ENCODE measurements at regions not wholly inside any gene's neighbourhood (a gene's known extent, or its start where the extent isn't known, plus 50 kb on each side); places are given as distances from the start of the nearest gene placed in this dataset.
A peak's percentile ranks its signal among the peaks of the same experiment; 100 is the strongest.
"Not testable (repeated sequence)": the region's sequence is repeated elsewhere in the genome, so short reads cannot be mapped to it uniquely, and the experiment has no call there.

DNA sequence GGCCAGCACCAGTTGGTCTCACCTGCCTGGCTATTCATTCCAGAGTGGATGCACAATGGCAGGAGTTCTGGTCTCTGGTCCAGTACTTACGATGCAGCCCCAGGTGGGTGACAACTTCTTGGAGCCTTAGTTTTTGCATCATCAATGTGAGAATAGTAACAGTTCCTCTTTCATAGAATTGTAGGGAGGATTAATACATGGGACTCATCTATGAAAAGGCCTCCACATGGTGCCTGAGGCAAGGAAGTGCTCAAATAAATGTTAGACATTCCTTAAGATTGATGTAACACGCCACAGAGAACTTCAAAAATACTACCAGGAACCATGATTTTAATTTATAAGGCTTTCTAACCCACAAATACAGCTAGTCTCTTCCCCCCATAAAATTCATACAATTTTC lies 120.1 kb upstream of the CHST15 start:
- no peak for DNase-seq (ENCODE audit: low spot score)

DNA sequence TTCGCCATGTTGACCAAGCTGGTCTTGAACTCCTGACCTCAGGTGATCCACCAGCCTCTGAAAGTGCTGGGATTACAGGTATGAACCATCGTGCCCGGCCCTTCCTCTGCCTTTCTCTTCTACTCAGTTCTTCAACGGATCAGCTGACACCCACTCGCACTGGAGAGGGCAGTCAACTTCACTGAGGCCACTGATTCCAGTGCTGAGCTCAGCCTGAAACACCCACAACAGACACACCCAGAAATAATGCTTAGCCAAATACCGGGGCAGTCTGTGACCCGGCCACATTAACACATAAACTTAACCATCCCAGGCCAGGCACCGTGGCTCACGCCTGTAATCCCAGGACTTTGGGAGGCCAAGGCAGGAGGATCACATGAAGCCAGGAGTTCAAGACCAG lies 119.3 kb upstream of the CHST15 start:
- no peak for DNase-seq (ENCODE audit: low spot score)

DNA sequence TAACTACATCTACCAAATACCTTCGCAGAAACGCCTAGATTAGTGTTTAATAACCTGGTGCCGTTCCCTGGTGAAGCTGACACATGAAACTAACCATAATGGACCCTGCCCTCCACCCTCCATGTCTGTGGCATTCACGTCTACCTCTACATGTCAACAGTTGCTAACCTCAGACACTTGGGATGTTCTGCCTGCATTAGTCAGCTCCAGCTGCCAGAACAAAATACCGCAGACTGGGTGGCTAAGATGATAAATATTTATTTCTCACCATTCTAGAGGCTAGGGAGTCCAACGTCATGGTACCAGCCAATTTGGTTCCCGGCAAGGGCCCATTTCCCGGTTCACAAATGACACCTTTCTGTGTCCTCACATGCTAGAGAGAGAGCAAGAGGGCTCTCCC lies 118.5 kb upstream of the CHST15 start:
- no peak for DNase-seq (ENCODE audit: low spot score)

DNA sequence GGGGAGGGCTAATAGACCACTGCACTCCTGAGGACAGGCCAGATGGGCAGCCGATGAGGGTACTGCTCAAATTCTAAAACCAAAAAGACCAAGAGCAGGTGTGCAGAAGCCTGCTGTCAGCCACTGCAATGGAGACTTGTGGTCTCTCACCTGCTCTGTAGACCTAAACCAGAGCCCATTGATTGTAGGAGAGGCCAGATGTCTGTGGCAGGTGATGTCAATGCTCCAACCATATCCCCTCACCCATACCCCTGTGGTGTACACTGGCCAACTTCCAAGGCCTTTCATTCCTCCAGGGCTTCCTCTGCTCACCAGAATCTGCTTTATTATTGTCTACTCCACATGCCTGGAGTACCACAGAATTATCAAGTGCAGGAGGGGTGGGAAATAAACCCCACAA lies 116.9 kb upstream of the CHST15 start:
- DNase-seq (ENCODE audit: low spot score) = no peak

DNA sequence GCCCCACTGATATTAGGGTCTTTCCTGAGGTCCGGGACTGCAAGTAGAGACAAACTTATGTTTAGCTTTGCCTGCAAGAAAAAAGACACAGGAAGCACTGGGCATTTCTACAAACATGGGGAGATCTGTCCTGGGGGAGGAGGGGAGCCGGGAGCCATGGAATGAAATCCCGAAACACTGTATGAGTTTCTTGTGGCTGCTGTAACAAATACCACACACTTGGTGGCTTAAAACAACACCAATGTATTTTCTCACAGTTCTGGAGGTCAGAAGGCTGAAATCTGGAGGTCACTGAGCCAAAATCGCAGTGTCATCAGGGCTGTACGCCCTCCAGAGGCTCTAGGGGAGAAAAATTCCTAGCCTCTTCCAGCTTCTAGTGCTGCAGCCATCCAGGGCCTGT lies 114.0 kb upstream of the CHST15 start:
- no peak for DNase-seq (ENCODE audit: low spot score)

DNA sequence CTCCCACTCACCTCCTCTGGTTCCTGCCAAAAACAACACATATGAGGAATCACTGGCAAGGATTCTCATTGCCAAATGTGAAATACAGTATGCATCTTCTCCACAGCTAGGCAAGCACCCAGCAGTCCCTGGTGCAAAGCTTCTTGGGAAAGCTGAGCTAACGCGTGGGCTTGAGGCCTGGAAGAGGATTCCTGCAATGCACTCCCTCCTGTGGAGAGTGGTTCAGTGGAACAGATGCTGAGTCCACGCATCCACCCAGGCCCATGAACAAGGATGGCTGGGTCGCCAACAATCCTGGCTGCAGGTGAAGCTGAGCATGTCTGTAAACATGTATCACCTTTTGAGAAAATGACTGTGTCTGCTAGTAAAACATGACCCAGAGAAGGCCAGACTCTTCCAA lies 113.2 kb upstream of the CHST15 start:
- no peak for DNase-seq (ENCODE audit: low spot score)

DNA sequence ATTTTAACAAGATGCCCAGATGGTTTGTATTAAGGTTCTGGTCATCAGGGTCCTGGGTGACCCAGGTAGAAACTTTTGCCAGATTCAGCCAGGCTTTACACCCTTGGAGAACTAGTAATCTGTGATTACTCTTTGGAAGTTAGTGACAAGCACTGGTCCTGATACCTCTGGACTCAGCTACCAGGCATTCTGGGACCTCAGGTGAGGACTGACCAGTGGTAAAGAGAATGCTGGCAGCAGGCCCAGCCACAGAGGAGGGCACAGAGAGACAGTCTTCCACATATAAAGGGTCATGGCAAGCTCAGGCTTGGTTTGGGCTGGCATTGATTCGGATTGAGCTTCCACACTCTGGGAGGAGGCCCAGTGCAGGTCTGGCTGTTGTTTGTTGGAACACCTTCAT lies 112.0 kb upstream of the CHST15 start:
- no peak for DNase-seq (ENCODE audit: low spot score)

DNA sequence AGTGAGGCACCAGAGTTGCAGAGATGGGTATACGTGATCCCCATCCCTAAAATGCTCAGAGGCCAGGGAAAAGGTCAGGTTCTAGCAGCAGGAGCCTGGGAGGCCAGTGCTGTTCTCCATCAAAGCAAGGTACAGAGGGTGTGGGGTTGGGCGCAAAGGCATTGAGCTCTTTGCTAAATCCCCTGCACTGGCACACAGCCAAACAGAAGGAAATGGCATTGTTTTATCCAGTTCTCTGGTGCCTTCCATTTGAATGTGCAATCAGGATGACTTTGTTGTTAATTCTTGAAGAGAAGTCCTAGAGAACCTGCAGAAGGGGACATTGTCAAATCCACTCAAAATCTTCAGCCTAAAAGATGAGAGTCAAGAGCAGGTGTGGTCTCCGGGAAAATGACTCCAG lies 111.3 kb upstream of the CHST15 start:
- DNase-seq (ENCODE audit: low spot score) = no peak

DNA sequence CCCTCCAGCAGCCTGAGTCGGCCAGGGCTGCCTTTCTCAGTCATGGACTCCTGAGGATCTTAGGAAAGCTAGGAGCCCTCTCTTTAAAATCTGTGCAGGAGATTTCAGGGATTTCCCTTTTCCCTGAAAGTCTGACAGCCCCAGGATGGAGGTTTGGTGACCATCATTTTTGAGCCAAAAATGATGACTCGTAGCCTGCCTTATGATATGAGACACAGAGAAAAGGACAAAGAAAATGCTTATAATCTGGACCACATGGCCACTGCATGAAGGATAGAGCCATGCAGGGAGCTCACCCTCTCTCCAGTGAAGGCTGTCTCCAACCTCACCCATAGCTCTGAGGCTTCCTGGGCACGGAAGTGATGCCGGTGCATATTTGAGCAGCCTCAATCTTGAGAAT lies 106.6 kb upstream of the CHST15 start:
- DNase-seq (ENCODE audit: low spot score) = no peak

DNA sequence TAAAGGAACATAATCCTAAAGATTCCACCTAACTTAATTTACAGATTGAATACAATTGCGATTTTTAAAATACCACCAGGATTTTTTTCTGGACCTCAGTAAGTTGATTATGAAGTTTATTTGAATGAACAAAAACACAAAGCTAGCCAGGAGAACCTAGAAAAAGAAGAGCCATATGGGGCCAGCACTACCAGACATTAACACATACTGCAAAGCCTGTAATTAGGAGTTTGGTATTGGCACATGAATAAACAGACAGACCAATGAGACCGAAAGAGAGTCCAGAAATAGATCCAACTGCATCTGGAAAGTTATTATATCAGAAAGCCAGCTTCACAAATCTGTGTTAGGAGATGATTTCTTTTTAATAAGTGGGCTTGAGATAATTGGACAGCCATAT lies 105.5 kb upstream of the CHST15 start:
- DNase-seq (ENCODE audit: low spot score) = no peak

DNA sequence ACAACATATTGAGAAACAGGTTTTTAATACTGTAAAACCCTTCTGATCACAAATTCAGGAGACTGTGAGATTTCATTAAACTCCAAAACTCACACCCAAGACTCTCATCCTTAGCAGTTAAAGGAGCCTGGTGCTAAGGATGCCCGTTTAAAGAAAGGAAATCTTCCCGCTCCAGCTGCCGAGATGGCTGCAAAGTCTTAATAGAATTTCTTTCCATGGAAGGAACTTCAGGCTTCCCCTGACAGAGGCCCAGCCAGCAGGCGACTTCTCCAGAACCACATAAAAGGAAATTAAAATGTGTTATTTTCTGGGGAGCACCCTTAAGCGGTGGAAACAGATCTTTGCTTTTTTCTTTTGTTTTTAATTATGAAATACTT lies 104.7 kb upstream of the CHST15 start:
- DNase-seq (ENCODE audit: low spot score) = no peak

DNA sequence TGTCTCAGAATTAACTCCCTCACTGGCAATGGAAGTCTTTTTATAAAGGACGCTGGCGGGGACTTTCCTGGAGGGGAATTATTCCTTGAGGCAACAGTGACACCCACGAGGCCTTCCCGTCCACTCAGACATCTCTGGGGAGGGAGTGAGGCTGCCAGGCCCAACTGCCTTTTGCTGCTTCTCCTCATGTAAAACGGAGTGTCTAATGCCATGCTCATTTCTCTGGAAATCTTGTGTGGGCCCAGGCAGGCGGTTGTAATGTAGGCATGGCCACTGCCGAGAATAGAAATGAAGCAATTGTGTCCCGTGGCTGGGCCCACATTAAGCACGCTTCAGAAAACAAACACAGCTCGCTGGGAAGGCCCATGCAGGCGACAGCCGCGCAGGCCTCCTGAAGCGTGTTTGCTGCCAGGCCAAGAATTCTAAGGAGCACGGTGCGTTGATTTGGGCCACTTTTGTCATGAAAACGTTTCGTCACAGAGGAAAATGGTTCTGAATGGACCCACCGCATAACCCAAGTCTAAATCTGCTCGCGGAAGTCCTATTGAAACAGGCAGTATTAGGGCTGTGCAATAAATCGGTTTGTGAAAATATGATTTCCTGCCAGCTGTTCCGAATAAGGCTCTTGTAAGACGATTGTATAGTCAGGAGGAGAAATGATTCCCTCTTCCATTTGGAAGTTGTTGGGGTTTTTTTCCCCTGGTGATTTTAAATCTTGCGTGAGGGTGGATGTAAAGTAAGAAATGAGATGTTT lies 104.2 kb upstream of the CHST15 start:
- no peak for DNase-seq (ENCODE audit: low spot score)

DNA sequence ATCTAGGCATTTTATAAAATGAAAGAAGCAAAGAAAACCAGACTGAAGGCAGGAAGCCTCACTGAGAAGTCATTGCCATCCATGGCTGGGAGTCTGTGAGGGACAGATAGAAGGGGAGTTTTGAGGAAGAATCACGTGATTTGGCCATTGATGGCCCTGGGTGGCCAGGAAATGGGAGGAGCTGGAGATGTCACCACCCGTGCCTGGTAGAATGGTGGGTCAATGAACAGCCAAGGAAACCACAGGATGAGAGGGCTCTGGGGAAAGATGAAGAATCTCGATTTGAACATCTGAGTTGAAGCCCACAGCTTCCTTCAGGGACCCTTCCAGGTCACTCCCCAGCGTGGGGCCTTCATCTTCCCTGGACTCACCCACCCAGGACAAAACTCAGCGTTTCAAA lies 103.3 kb upstream of the CHST15 start:
- no peak for DNase-seq (ENCODE audit: low spot score)

DNA sequence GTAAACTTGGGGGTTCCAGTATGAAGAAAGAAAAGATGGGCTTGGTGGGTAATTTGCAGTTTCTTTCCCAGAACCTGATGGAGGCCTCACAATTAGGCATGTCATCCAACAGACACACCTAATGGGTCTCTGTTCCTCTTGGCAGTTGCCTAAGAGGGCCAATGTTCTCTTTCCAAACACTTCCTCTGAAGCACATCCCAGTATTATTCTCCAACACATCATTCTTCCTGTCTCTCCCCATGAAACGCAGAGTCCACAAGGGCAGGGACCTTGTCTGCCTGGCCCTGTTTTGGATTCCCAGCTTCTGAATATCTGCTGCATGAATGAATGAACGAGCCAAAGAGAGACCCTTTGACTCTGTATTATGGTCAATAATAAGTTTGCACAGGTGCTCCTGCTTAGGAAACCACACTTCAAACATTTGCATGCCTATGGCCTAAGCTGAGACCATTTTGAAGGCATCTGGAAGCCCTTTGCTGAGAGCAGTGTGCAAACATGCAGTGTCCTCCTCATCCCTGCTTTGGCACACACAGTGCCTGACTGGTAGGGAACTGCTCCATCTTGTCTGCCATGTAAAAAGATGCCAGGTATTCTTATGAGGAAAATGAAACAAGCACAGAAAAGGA lies 100.9 kb upstream of the CHST15 start:
- no peak for DNase-seq (ENCODE audit: low spot score)

DNA sequence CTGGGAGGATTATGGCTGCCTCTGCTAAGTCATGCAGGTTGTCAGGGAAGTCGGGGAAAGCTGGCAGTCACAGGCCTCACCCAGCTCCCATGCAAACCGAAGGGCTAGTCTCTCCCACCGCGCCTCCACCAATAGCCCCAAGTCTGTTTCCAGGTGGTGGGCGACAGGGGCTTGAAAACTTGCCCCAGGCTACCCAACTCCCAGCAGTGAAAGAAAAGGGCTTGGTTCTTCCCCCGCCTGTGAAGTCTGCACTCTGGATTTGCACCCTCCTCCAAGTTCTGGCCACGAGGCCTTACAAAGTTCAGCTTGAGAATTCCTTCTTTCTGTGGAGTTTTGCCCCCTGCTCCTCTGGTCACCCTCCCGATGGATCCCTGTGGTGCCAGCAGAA lies 99.9 kb upstream of the CHST15 start:
- DNase-seq (ENCODE audit: low spot score) = no peak

DNA sequence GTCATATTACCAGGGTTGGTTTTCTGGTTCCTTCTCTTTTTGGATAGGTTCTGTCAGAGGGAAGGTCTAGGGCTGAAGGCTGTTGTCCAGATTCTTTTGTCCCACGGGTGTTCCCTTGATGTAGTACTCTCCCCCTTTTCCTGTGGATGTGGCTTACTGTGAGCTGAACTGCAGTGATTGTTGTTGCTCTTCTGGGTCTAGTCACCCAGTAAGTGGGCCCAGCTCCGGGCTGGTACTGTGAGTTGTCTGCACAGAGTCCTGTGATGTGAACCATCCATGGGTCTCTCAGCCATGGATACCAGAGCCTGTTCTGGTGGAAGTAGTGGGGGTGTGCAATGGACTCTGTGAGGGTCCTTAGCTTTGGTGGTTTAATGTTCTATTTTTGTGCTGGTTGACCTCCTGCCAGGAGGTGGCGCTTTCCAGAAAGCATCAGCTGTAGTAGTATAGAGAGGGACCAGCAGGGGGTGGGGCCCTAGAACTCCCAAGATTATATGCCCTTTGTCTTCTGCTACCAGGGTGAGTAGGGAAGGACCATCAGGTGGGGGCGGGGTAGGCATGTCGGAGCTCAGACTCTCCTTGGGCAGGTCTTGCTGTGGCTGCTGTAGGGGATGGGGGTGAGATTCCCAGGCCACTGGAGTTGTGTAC lies 99.4 kb upstream of the CHST15 start:
- not testable (repeated sequence) for DNase-seq (ENCODE audit: low spot score)

DNA sequence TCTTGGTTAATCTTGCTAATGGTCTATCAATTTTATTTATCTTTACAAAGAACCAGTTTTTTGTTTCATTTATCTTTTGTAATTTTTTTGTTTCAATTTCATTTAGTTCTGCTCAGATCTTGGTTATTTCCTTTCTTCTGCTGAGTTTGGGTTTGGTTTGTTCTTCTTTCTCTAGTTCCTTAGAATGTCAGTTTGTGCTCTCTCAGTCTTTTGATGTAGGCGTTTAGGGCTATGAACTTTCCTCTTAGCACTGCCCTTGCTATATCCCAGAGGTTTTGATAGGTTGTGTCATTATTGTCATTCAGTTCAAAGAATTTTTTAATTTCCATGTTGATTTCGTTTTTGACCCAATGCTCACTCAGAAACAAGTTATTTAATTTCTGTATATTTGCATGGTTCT lies 97.1 kb upstream of the CHST15 start:
- DNase-seq (ENCODE audit: low spot score) = not testable (repeated sequence)

DNA sequence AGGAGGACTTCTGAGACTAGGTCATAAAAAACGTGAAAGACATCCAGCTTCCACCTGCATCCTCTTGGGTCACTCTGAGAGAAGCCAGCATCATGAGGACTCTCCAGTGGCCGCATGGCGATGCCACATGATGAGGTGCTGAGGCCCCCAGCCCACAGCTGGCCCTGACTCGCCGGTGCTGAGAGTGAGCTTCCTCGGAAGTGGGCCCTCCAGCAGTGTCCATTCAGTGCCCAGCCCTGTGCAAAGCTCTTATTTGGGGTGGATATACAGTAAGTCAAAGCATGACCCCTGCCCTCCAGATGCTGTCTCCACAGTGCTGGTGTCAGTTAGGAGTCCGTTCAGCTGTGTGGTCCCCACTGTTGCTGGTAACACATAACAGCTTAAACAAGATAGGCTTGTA lies 93.6 kb upstream of the CHST15 start:
- no peak for DNase-seq (ENCODE audit: low spot score)

DNA sequence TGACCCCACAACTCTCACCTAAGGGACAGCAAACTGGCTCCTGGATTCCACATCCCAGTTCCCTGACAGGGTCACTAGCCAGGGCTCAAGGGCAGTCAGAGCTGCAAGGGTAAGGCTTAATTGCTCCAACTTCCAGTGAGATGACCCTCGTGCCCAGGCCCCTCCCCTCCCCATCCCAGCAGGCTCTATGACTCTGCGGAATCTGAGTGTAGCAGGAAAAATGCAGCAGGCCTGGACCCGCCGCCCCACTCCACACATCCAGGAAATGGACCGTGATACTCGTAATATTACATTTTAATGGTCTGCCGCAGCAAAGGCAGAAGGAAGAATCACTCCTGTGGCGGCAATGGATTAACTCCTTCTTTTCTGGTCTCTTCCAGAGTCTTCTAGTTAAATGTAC lies 91.7 kb upstream of the CHST15 start:
- peak; percentile 75 for DNase-seq (ENCODE audit: low spot score)

DNA sequence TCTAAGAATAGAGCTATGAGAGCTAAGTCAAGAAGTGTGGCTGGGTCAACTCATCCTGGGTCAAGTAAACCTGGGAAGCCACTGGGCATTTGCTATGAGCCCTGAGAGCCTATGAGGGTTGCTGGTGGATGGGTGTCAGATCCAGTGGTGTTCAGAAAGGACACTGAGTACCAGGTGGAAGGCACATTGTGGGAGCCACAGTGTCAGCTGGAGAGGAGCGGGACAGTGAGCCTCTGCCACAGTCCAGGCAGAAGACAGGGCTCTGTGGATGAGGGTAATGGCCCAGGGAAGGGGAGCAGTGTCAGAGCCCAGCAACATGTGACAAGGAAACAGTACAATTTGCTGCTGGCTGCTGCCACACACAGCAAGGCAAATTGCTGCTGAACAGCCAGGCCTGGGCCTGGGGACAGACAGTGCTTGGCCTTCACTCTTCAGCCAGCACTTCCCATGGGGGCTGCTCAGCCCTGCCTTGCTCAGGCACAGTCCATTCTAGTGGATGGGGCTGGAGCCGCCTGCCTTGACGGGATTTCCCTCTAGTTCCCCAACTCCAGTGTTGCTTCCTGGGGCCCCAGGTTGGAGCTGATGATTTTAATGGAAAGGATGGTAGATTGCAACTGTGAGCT lies 90.9 kb upstream of the CHST15 start:
- no peak for DNase-seq (ENCODE audit: low spot score)

DNA sequence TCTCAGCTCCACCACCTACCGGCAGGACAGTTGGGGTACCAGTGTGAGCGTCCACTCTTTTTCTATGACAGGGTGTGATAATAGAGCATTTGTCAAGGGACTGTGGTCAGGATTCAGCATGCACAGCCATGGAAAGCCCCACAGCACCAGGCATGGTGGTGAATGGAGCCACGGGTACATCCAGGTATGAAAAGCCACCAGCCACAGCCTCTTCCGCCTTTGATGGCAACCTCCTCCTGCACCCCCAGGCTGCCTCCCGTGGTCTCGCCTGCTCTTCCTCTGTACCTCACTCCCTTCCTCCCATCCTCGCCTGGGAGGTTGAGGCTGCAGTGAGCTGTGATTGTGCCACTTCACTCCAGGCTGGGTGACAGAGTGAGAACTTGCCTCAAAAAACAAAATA lies 90.2 kb upstream of the CHST15 start:
- no peak for DNase-seq (ENCODE audit: low spot score)

DNA sequence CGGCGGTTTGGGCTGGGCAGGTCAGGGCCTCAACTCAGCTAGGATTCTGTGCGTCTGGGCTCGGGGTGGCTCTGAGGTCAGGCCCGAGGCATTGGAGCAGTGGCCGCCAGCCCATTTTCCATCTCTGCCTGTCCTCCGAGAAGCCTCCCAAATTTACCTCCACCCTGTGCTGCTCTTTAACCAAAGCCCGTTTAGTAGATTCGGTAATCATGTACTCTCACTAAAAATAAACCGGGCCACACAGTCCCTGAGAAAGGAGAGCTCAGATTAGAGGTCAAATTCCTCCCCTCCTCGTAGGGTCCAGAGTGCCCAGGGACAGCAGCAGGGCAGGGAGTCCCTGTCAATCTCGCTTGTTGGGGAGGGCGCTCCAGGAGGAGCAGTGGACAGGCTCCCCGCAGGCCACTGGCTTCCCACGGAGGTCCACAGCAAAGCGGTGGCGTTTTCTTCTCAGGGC lies 88.7 kb upstream of the CHST15 start:
- DNase-seq (ENCODE audit: low spot score) = no peak

DNA sequence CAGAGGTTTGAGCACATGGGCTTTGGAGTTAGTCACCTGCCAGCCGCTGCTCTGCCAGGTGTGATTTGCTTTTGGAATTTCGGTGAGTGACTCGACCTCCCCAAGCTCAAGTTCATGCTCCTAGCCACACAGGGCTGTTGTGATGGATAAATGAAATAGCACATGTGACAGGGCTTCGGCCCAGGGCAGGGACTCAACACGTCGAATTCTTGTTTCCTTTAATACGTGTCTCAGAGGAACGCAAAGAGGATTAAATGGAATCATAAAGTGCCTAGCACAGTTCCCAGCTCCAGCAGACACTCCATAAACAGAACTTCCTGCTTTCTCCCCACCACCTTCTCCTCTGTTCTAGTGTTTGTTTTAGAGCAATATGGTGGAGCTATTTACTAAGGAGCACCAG lies 88.3 kb upstream of the CHST15 start:
- no peak for DNase-seq (ENCODE audit: low spot score)
